Anterior cingulate cortex (tissue), 58 donors: ENCODE measurements at regions not wholly inside any gene's neighbourhood (a gene's known extent, or its start where the extent isn't known, plus 50 kb on each side); places are given as distances from the start of the nearest gene placed in this dataset.
"Not testable (repeated sequence)": the region's sequence is repeated elsewhere in the genome, so short reads cannot be mapped to it uniquely, and the experiment has no call there.

Source experiments
- DNase-seq, 58 donors: peaks; one replicate each; lab custom pipeline; 2025; lab: John Stamatoyannopoulos, UW

DNA sequence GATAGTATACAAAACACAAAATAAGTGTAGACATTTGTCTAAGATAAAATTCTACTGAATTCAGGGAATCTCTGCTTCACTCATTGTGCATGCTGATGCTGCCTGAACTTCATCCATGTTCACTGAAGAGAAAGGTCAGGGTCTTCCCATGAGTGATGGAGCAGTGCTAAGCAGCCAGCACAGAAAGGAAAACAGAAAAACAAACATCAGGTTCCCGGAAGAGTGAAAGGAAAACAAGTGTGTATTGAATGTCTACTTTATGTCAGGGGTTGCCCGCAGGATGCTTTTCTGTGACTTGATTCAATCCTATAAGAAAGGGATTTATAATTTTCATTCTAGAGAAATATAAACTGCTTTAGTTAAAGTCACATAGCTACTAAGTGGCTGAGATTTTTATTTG, 522.4 kb downstream of the RAB28 start:
- no peak for DNase-seq

DNA sequence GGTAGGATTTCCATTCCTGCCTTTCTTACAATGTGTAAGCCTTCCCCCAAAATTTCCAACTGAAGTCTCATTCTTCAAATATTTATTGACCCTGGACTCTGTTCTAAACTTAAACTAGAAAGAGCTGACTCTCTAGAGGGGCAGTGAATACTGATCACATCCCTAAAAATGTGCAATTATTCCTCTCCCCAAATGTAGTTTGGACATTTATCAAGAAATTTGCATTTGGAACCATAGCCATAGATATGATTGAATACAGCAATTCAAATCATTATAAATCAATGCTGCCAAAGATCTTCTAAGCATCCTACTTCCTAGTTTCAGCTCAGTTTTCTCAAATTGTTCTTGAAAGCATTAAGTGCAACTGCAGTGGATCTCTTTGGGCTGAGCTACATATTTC, 525.7 kb downstream of the RAB28 start:
- no peak for DNase-seq

DNA sequence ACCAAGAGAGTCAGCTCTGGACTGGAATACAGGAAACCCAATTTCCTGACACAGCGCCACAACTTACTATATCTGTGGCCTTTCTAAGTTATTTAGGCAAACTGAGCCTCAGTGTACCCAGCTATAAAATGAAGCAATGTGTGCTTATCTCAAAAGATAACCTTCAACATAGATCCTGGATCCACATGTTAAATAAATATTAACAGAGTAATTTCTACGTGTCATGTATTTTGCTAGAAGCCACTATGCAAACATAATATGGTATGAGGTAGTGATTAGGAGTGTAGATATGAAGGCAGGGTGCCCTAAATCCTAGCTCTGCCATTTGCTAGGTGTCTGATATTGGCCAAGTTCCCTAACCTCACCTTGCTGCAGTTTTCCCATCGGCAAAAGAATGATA, 527.0 kb downstream of the RAB28 start:
- DNase-seq, result no peak

DNA sequence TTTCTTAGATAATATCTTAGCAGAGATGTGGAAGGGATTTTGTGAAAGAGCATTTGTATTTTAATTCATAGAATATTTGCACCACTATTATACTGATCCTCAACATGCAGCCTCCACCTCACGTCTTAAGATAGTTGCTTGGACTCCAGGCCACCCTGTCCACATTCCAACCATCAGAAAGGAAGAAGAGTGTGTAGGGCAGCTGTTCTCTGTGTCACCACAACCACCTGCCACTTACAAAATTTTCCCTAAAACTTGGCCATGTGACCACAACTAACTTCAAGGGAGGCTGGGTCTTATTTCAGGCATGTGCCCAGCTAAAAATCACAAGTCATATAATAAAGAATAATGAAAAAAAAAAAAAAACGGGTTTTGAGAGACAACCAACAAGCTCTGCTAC, 528.1 kb downstream of the RAB28 start:
- DNase-seq, result no peak

DNA sequence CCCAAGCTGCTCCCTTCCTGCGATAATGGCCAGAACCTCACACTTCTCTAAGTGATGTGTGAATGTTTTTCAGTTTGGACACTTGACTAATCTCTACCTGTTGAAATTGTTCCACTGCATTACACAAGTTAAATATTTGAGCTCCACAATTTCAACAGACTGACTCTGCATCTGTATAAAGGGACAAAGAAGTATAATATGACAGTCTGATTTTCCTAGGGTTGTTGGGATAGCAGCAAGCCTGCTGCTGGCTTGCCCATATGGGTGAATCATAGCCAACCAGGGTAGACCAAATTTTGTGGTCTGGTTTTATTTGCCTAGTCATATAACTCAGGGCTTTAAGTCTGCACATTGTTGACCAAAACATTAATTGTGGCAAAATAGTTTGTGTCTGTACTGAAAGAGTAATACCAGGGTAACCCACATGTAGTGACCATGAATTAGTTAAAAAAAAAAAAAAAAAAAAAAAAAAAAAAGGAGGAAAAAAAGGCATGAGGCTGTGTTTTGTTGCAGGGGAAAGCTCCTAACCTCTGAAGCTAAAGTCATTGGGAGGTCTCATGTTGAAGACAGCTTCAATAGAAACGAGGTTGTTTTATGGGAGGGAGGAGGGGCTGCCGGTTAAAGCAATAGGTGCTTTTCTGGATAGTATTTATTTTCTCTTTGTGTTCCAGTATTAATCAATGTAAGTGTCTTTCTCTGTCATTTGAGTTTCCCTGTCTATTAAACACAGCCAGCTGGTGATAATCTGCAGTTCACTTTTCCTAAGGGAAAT, 534.2 kb downstream of the RAB28 start:
- DNase-seq, result no peak

DNA sequence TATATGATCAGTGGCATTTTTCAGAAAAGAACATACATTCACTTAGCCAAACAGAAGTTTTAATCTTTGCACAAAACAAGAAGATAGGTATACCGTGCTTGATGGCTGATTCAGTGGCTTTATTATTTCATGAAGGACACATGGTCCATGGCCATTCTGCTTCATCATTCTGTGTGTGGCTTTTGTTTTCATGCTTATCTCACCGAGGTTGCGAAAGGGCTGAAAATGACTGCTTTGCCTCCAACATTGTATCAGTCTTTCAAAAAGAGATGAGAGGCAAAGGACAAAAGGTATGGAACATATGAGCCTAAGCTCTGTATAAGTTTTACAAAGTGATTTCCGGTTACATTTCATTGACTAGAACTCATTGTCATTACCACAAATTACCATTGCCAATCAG, 541.1 kb downstream of the RAB28 start:
- DNase-seq, result no peak

DNA sequence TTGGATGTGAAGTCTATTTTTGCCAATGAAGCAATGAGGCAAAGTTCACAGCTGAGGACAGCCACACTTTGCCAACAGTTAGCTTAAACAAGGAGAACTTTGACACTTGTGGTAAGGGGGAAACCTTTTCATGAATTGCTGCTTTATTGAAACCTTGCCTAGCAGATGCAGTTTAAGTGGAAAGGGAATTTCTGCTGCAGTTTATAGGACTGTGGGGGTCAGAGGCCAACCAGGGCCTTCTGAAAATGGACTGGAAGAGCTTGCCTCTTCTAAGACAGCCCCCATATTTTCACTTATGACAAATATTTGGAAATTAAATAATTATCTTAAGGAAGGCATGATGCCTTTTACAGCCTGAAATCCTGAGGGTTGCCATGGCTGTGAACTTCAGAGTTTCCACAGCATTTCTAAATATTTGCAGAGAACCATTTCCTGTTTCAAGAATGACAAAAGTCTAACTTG, 550.3 kb downstream of the RAB28 start:
- DNase-seq, result no peak

DNA sequence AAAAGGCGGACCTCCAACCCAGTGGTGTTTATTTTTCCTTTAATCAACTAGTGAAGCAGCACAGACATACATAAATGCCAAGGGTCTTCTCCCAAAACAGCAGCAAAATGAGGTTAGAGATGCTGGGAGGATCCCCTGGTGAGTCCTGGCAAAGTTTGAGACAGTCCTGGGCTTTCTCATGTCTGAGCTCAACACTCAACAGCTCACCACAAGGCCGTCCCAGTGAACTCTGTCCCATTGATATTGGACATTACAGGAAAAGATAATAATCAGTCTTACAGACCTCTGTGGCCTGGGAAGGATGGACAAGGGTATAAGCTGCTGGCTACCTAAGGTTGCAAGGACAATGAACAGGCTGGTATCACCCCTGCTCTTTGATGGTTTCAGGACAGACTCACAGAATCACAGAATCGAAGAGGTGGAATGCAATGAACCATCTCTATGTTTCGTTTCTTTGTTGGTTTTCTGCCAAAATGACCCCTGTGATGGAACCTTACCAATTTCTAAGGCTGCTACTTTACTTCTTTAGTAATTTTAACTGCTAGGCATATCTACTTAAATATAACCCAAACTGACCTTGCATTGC, 551.8 kb downstream of the RAB28 start:
- DNase-seq, result no peak

DNA sequence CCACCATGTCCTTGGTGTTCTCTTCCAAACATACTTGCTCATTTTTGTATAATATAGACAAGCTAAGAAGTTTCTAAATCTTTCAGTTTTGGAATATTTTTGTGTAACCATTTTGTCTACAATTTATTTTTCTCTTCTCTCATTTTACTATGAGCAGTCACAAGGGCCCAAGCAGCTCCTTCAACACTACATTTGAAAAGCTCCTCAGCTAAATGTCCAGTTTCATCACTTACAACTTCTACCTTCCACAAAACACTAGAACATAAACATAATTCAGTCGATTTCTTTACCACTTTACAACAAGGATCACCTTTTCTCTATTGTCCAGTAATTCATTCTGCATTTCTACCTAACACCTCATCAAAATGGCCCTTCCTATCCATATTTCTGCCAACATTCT, 554.4 kb downstream of the RAB28 start:
- DNase-seq, result no peak

DNA sequence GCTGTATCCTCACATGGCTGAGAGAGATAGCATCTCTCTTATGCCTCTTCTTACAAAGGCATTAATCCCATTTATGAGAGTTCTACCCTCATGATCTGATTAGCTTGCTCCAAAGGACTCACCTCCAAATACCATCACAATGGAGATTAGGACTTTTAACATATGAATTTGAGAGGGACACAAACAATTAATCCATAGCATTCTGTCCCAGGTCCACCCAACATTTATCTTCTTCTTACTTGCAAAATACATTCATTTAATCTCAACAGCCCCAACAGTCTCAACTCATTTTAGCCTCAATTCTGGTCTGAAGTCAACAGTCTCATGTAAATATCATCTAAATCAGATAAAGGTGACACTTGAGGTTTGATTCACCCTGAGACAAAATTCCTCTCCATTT, 555.4 kb downstream of the RAB28 start:
- no peak for DNase-seq

DNA sequence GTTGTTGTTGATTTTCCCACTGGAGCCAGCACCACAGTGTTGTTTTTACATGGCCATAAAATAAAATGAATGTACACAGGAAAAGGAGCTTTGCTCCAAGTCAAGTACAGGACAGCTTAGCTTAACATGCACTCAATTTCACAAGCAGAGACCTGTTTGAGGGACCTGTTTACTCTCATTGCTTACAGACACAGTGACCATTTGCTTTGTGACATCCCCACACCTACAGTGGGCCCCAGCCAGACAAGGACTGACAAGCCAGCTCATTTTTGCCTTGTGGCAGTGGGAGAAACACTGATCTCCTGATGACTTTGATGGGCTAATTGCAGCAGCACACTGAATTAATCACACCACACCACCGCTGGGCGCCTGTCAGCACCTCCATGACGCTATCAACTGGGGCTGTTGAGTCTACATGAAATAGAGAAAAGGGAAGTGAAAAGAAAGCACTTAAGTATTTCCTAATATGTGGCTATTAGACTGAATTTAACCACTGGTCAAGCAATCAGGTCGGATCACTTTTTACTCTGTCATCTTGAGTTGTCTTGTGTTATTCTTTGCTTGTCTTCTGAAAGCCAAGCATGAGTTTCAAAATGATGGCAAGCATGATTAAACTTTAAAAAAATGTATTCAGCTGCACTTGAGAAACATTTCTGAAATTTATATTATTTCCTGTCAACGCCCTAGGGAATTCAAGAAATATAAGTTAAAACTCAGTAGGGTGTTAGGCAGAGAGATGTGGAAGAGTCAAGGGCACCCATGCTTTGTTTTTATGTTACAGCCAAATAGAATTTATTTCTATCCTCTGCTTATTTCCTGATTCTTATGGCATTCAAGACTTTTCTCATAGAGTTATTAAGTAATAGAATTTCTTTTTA, 557.7 kb downstream of the RAB28 start:
- DNase-seq, result no peak

DNA sequence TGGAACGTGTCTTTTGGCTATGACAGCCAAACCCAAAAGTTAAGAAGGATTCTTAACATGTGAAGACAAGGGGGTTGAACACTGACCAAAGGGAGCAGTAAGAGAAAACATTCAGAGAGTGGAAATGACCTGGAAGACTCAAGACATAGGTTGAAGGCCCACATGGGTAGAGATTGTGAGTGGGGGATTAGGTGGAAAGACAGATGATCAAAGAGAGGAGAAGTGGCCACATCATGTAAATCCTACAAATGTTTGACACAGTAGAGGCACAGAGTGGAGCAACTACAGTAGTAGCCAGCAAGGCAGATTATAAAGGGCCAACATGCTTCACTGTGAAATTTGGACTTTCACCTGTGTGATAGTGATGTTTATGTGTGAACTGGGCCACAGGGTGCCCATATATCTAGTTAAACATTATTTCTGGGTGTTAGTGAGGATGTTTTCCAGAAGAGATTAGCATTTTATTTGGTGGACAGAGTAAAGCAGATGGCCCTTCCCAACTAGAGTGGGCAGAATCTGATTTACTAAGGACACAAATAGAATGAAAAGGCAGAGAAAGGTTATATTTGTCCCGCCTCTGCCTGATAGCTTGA, 559.3 kb downstream of the RAB28 start:
- DNase-seq, result no peak

DNA sequence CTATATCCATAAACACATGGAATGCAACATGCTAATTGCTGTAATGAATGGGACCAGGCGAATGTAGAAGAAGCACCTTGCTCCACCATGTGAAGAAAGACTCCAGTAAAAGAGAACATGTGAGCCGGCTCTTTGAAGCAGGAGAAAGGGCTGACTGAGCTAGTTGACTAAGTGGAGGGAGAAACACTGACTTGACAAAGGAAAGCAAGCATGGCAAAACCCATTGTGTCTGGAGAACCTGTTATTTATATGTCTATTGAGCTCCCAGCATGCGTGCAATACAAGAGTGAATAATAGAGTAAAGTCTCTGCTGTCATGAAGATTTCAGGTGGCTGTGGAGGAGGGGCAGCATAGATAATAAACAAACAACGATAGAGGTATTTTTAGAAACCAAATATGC, 559.9 kb downstream of the RAB28 start:
- no peak for DNase-seq

DNA sequence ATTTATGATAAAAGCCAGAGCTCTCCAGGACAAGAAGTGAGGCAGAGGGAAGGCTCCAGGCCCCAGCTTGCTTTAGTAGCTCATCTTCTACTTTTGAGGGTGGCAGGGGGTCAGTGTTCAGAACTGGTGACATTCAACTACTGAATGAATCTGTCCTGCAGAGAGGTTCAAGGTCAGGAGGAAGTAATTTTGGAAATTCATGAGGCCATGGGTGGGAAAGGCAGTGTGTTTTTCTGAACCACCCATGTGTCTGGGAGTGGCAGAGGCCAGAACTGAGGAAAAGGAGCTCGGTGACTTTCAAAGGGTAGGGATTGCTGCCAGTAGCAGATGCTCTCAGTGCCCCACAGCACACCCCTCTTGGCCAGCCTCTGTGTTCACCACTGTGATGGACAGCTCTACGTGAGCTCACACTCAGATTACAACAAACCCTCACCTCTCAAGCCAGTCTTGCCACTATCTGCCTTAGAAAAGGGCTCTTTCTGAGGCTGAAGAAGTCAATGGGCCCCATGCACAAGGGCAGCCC, 571.2 kb downstream of the RAB28 start:
- no peak for DNase-seq

DNA sequence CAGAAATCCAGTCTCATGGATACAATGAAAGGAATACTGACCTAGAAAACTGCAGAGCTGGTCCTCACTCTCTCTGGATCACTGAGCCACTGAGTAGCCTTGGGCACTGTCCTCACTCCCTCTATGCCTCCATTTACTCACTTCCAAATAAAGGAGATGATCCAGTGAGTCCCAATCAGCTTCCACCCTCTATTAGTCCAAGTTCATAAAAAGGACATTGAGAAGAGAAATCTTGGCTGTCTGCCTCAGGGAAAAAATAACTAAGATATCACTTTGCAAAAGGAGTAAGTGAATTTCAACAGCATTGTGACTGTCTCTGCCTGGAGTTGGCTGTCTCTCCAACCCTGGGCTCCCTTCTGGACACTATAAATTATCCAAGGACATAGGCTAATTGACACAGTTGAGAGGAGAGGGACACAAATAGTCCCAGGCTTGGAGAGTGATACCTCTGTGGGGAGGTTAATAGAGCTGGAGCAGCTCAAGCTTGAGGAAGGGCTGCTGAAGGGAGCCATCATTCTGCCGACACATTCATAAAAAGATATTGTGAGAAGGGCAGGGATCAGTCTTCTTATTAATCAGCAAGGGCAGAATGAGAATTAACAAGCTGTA, 572.3 kb downstream of the RAB28 start:
- no peak for DNase-seq

DNA sequence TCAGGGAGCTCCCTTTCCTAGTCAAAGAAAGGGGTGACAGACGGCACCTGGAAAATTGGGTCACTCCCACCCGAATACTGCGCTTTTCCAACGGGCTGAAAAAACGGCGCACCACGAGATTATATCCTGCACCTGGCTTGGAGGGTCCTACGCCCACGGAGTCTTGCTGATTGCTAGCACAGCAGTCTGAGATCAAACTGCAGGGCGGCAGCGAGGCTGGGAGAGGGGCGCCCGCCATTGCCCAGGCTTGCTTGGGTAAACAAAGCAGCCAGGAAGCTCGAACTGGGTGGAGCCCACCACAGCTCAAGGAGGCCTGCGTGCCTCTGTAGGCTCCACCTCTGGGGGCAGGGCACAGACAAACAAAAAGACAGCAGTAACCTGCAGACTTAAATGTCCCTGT, 580.5 kb downstream of the RAB28 start:
- DNase-seq, result not testable (repeated sequence)

DNA sequence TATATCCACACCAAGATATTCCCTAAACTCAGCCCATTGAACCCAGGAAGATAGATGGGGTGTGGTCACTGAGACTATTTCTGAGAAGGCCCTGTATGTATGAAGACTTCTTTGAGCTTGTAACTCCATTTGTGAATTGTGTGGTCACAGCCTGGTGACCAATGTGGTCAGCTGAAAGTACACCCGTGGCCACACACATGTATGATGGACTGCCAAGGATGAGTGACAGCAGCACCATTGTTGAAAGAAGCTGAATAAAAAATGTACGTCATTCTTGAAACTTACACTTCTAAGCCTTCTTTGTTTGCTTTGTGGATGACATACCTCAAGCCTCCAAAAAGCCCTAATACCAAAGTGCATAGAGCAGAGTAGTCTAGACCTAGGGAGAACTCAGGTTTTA, 581.4 kb downstream of the RAB28 start:
- no peak for DNase-seq

DNA sequence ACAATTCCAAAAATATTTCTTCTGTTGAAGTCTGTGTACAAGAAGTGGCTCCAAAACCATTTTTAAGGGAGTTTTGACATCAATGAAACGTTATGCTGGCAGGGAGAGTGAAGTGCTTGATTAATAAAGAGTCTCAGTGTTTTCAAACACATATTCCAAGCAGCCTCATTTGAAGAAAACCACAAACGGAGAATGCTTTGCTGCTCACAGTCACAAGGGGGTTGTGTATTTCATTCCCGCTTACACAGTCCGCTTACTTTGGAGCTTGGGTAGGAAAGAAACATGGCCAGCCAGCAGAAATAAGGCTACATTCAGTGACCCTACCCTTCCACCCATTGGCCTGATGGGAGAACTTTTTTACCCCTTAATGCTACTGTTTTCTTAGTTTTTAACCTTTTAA, 586.2 kb downstream of the RAB28 start:
- no peak for DNase-seq

DNA sequence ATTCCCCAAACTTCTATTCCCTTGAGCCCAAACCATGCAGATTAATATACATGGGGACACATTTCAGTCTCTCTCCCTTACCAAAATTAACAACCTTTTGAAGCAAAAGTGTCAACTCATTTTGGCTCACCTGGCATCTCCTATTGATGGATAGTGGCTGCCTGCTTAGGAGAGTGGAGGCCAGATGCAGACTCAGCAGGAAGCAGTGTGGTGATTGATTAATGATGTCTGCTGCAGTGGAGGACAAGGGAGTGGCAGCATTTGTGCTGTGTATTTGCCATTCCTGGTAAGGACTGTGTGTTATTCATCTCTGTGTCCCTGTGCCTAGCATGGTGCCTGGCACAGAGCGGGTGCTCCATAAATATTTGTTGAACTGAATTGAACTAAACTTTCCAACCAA, 590.1 kb downstream of the RAB28 start:
- DNase-seq, result no peak

DNA sequence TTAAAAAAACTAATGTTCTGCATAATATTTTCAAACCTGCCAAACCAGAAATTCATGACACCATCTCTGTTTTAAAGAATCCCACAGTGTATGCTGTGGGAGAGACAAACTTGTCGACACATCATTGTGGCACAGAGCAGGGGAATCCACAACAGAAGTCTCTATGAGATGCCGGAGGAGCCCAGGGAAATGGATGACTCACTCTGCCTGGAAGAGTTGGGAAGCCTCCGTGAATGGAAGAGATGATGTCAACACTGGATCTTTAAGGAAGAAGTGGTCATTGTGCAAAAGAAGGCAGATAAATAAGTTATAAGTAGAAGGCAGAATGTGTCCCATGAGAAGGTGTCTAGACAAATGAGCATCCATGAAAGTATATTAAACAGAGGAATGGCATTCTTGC, 595.1 kb downstream of the RAB28 start:
- DNase-seq, result no peak
